Endometrial microvascular endothelial cells (primary cell): ENCODE measurements at regions not wholly inside any gene's neighbourhood (a gene's known extent, or its start where the extent isn't known, plus 50 kb on each side); places are given as distances from the start of the nearest gene placed in this dataset.

Experiments
- in situ Hi-C: cut with HindIII; loops from 2 replicates; pipeline ENCODE4 v1.10.0; 2017; ENCODE audit warnings: low sequenced_read_pairs, low pct_unique_long_range_greater_than_20kb; ENCODE audit errors: inconsistent ontology term

- in situ Hi-C loops, result no loop called here
Observed at GRCh38 chr5:74206579-74207550, 433.7 kb downstream of the ENC1 start.

- in situ Hi-C loops, result no loop called here
Observed at GRCh38 chr5:74205767-74206578, 434.6 kb downstream of the ENC1 start.

- in situ Hi-C loops, result no loop called here
Observed at GRCh38 chr5:74201334-74202081, 439.0 kb downstream of the ENC1 start.

- in situ Hi-C loops, result no loop called here
Observed at GRCh38 chr5:74200560-74200959, 440.0 kb downstream of the ENC1 start.

- in situ Hi-C loops, result no loop called here
Observed at GRCh38 chr5:74199436-74200210, 440.9 kb downstream of the ENC1 start.

- in situ Hi-C loops, result no loop called here
Observed at GRCh38 chr5:74199005-74199404, 441.5 kb downstream of the ENC1 start.

GRCh38 chr5:74198156-74198555, 442.4 kb downstream of the ENC1 start:
- in situ Hi-C loops, result no loop called here

- in situ Hi-C loops, result no loop called here
Observed at GRCh38 chr5:74196233-74196632, 444.3 kb downstream of the ENC1 start.

GRCh38 chr5:74194196-74194595, 446.3 kb downstream of the ENC1 start:
- in situ Hi-C loops, result no loop called here

- in situ Hi-C loops, result no loop called here
Observed at GRCh38 chr5:74192606-74193299, 447.8 kb downstream of the ENC1 start.

GRCh38 chr5:74188351-74189105, 452.0 kb downstream of the ENC1 start:
- in situ Hi-C loops, result no loop called here

GRCh38 chr5:74187757-74188156, 452.8 kb downstream of the ENC1 start:
- in situ Hi-C loops, result no loop called here

- in situ Hi-C loops, result no loop called here
Observed at GRCh38 chr5:74186356-74187315, 453.9 kb downstream of the ENC1 start.

GRCh38 chr5:74185599-74185998, 454.9 kb downstream of the ENC1 start:
- in situ Hi-C loops, result no loop called here

GRCh38 chr5:74184649-74185048, 455.9 kb downstream of the ENC1 start:
- in situ Hi-C loops, result no loop called here

- in situ Hi-C loops, result no loop called here
Observed at GRCh38 chr5:74183041-74183440, 457.5 kb downstream of the ENC1 start.
